K562 (cell line): ENCODE measurements at regions not wholly inside any gene's neighbourhood (a gene's known extent, or its start where the extent isn't known, plus 50 kb on each side); places are given as distances from the start of the nearest gene placed in this dataset.

Source experiments
- ARHGAP35 ChIP-seq: fragments of 450-650 bp; IDR thresholded peaks from 2 replicates; pipeline ENCODE4 v1.6.1; 2018; ENCODE audit not compliant: partially characterized antibody
- NELFE ChIP-seq: IDR thresholded peaks from 2 replicates; pipeline ENCODE4 v1.6.1; 2011; ENCODE audit warnings: mild to moderate bottlenecking; ENCODE audit not compliant: insufficient read depth, insufficient read length
- POLR2A ChIP-seq: fragments of 450-650 bp; conservative IDR thresholded peaks from 2 replicates; pipeline ENCODE4 v1.6.1; 2016
- UBTF ChIP-seq, 2 experiments: IDR thresholded peaks; 2 replicates each; pipeline ENCODE4 v1.6.1; 2012; ENCODE audit warnings: improper control_type of control experiment in 2 of 2, low read depth in 2 of 2, low read length in 2 of 2, borderline replicate concordance in 1 of 2
- TF ChIP-seq, protein P1 (sequence below): fragments of 250-450 bp; sonication (Bioruptor Pico); IDR thresholded peaks from 2 replicates; pipeline ENCODE4 v1.4.0; 2020; ENCODE audit warnings: mild to moderate bottlenecking, moderate library complexity
- TF ChIP-seq, protein P2 (sequence below), 3 experiments: IDR thresholded peaks in 2 of 3; conservative IDR thresholded peaks in 1 of 3; 2 replicates each; pipeline ENCODE4 v1.5.1; 2011 to 2012; ENCODE audit warnings: low read length in 3 of 3, mild to moderate bottlenecking in 3 of 3, control low read depth in 2 of 3, improper control_type of control experiment in 1 of 3, inconsistent platforms in 1 of 3, low read depth in 1 of 3, mixed read lengths in 1 of 3, moderate library complexity in 1 of 3; ENCODE audit not compliant: insufficient read depth in 2 of 3

GRCh38 chr4:134944115-134944514 lies 742.5 kb upstream of the PABPC4L start:
- TF ChIP-seq NELFE (no peak), POLR2A (no peak), ARHGAP35 (no peak), UBTF (IDR thresholded peaks at IDR 0.05; ENCODE audit: borderline replicate concordance in 1 of 2, low read depth in 2 of 2, low read length in 2 of 2) (no peak)
- TF ChIP-seq, protein P1, sequence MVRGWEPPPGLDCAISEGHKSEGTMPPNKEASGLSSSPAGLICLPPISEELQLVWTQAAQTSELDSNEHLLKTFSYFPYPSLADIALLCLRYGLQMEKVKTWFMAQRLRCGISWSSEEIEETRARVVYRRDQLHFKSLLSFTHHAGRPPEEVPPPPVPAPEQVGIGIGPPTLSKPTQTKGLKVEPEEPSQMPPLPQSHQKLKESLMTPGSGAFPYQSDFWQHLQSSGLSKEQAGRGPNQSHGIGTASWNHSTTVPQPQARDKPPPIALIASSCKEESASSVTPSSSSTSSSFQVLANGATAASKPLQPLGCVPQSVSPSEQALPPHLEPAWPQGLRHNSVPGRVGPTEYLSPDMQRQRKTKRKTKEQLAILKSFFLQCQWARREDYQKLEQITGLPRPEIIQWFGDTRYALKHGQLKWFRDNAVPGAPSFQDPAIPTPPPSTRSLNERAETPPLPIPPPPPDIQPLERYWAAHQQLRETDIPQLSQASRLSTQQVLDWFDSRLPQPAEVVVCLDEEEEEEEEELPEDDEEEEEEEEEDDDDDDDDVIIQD (CRISPR knock-in tag): no peak
- TF ChIP-seq, protein P2, sequence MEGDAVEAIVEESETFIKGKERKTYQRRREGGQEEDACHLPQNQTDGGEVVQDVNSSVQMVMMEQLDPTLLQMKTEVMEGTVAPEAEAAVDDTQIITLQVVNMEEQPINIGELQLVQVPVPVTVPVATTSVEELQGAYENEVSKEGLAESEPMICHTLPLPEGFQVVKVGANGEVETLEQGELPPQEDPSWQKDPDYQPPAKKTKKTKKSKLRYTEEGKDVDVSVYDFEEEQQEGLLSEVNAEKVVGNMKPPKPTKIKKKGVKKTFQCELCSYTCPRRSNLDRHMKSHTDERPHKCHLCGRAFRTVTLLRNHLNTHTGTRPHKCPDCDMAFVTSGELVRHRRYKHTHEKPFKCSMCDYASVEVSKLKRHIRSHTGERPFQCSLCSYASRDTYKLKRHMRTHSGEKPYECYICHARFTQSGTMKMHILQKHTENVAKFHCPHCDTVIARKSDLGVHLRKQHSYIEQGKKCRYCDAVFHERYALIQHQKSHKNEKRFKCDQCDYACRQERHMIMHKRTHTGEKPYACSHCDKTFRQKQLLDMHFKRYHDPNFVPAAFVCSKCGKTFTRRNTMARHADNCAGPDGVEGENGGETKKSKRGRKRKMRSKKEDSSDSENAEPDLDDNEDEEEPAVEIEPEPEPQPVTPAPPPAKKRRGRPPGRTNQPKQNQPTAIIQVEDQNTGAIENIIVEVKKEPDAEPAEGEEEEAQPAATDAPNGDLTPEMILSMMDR (IDR thresholded peaks at IDR 0.05 in 2 of 3, conservative IDR thresholded peaks at IDR 0.05 in 1 of 3; ENCODE audit: insufficient read depth in 2 of 3, low read depth in 1 of 3, low read length in 3 of 3): no peak
